ENCODE measurements at regions not wholly inside any gene's neighbourhood (a gene's known extent, or its start where the extent isn't known, plus 50 kb on each side); places are given as distances from the start of the nearest gene placed in this dataset.

DNA sequence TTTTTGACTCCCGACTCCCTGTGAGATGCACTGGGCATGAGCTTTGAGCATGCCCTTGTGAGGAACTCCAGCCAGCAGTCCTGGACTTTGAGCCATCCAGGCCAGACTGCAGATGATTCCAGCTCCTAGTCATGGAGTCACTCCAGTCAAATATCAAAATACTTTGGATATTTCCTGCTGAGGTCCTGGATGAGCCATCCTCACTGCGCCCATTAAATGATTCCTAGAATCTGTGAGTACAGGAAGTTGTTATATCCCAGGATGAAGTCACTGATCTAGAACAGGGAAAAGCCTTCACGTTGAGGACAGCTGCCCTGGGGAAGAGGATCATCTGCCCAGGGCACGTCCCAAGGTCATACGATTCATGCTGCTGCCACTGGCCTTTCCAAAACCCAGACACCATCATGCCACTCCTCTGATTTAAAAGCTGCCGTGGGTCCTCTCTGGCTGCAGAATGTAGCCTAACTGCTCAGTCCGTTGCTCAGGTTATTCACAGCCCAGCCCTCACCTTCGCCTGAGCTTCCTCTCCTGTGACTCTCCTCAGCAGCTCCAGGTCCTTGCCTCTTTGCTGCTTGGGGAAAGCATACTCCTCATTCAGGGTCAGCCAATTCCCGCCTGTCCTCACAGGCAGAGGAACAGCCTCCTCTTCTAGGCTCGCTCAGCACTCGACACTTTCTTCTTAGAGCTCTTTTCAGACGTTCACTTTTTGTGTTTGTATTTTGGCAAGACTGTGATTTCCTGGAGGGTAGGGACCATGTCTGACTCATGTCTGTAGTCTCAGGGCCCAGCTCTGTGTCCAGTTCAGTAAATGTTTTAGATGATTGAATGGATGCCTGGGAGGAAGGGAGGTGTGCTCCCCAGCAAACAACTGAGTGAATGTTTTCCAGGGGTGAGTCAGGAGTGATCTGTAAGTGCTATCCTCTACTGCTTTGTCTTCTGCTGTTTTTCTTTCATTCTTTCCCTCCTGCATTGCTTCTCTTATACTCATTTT, 157.8 kb downstream of the SNX10 start:
- Histone ChIP-seq H2AFZ (ENCODE audit: low read length) (0 out of 2 replicates have a peak overlapping the region, but pooled peaks have one; percentile 26), H4K8ac (ENCODE audit: extremely low read depth, insufficient read depth, low read length) (no peak overlapping the region), H2BK12ac (ENCODE audit: low read depth, low read length) (0 out of 2 replicates have a peak overlapping the region, but pooled peaks have one; percentile 28), H4K20me1 (replicated peaks in 1 of 2; ENCODE audit: control insufficient read depth in 1 of 2, insufficient read depth in 2 of 2, low read length in 2 of 2) (no peaks in the 10 kb centered on the region), H3K36me3 (ENCODE audit: control insufficient read depth in 2 of 4, insufficient read depth in 4 of 4, low read length in 3 of 4) (no peaks in the 10 kb centered on the region), H3K27ac (ENCODE audit: low read depth, low read length) (no peak overlapping the region), H4K5ac (ENCODE audit: insufficient read length, low read depth, low read length) (no peak overlapping the region), H3K14ac (ENCODE audit: insufficient read length) (no peak overlapping the region), H2BK5ac (ENCODE audit: low read depth, low read length) (0 out of 2 replicates have a peak overlapping the region, but pooled peaks have one; percentile 42), H3K79me1 (ENCODE audit: low read depth, low read length) (no peaks in the 10 kb centered on the region), H3K4ac (replicated peaks; ENCODE audit: insufficient read length, low read depth, low read length) (no peak overlapping the region), H3K4me2 (ENCODE audit: insufficient read depth in 1 of 2, low read depth in 2 of 2, low read length in 2 of 2) (no peak overlapping the region), H3K9ac (replicated peaks in 1 of 4; ENCODE audit: extremely low read depth in 1 of 4, low read depth in 3 of 4, low read length in 3 of 4) (no peak overlapping the region), H3K23me2 (ENCODE audit: low read depth, low read length) (no peaks in the 10 kb centered on the region), H3K56ac (replicated peaks; ENCODE audit: insufficient read length, low read depth, low read length) (no peak overlapping the region), H3K4me1 (replicated peaks in 1 of 4; ENCODE audit: control insufficient read depth in 3 of 4, insufficient read depth in 4 of 4, low read length in 3 of 4) (peaks cover 3 to 9% (median 6%) of the 10 kb centered on the region in 4 experiments; a peak in 5 of 7 replicates), H2AK5ac (ENCODE audit: low read depth, low read length) (no peak overlapping the region), H2BK120ac (replicated peaks; ENCODE audit: low read depth, low read length) (no peak overlapping the region), H2BK20ac (ENCODE audit: low read length) (0 out of 2 replicates have a peak overlapping the region, but pooled peaks have one; percentile 41), H3K27me3 (replicated peaks in 1 of 4; ENCODE audit: control insufficient read depth in 3 of 4, extremely low read depth in 1 of 4, insufficient read depth in 3 of 4, low read length in 3 of 4) (no peaks in the 10 kb centered on the region), H2BK15ac (ENCODE audit: low read length) (no peak overlapping the region), H4K91ac (replicated peaks; ENCODE audit: insufficient read length, low read length) (no peak overlapping the region), H3K4me3 (ENCODE audit: extremely low read depth in 1 of 4, insufficient read depth in 2 of 4, low read depth in 3 of 4, low read length in 4 of 4) (no peak overlapping the region), H3K23ac (ENCODE audit: insufficient read length) (no peak overlapping the region), H3K9me3 (ENCODE audit: insufficient read depth in 2 of 2, low read depth in 1 of 2, low read length in 1 of 2) (no peaks in the 10 kb centered on the region), H3K18ac (ENCODE audit: extremely low read depth, low read length) (no peak overlapping the region; the same call in 1 of the 2 replicates), H3K79me2 (ENCODE audit: control insufficient read depth in 1 of 2, insufficient read depth in 2 of 2, low read length in 2 of 2) (no peaks in the 10 kb centered on the region)
- CTCF ChIA-PET (ENCODE audit: partially characterized antibody), result interaction anchor here (0.9 to 1.7 kb wide), 5 partner anchors 9 to 218 kb away, joined by 3 to 4 read pairs (median 3); no protein-coding TSS in a partner anchor
- 87% methylated on average over 12 of the region's 12 CpGs; no CpG with 5 or more reads in 1 of the 2 experiments for WGBS, 2 experiments (ENCODE audit: extremely low coverage in 1 of 2, insufficient coverage in 1 of 2, insufficient read length in 1 of 2, insufficient replicate concordance in 2 of 2, low coverage in 1 of 2, low lambda C conversion rate in 2 of 2, missing lambda C conversion rate in 1 of 2)
- POLR2A ChIA-PET (ENCODE audit: partially characterized antibody), result no interaction called here
- FAIRE-seq (no peak), DNase-seq (ENCODE audit: low read depth in 1 of 2, low spot score in 2 of 2) (no peak)
- TF ChIP-seq, protein P1, sequence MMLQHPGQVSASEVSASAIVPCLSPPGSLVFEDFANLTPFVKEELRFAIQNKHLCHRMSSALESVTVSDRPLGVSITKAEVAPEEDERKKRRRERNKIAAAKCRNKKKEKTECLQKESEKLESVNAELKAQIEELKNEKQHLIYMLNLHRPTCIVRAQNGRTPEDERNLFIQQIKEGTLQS (IDR thresholded peaks at IDR 0.05; ENCODE audit: insufficient read depth, low read depth, low read length), result no peak
- no peak for TF ChIP-seq CTCF (IDR thresholded peaks at IDR 0.05; ENCODE audit: control extremely low read depth in 1 of 3, insufficient read depth in 1 of 3, low read depth in 1 of 3, low read length in 3 of 3)
- no peak for TF ChIP-seq JUND (IDR thresholded peaks at IDR 0.05; ENCODE audit: low read length)
- TF ChIP-seq CREB1 (IDR thresholded peaks at IDR 0.05), result no peak
- no peak for TF ChIP-seq TAF7 (optimal IDR thresholded peaks at IDR 0.05; ENCODE audit: borderline replicate concordance, low read depth, low read length)
- no peak for TF ChIP-seq RBBP5 (IDR thresholded peaks at IDR 0.05; ENCODE audit: borderline replicate concordance, low read depth, low read length)
- no peak for TF ChIP-seq EP300 (IDR thresholded peaks at IDR 0.05; ENCODE audit: borderline replicate concordance in 1 of 2, low read depth in 2 of 2, low read length in 2 of 2)
